Liver (tissue), 3 donors: ENCODE measurements at regions not wholly inside any gene's neighbourhood (a gene's known extent, or its start where the extent isn't known, plus 50 kb on each side); places are given as distances from the start of the nearest gene placed in this dataset.
A peak's percentile ranks its signal among the peaks of the same experiment; 100 is the strongest.

Experiments used
- EGR1 ChIP-seq, 2 donors: IDR thresholded peaks; 2 replicates each; pipeline ENCODE4 v1.6.1; 2016 to 2018; ENCODE audit warnings: antibody characterized with exemption in 2 of 2, low read depth in 2 of 2
- FOXA1 ChIP-seq: IDR thresholded peaks from 2 replicates; pipeline ENCODE4 v1.6.1; 2016; ENCODE audit warnings: antibody characterized with exemption
- GABPA ChIP-seq, 2 donors: IDR thresholded peaks in 1 of 2; conservative IDR thresholded peaks in 1 of 2; 2 replicates each; pipeline ENCODE4 v1.6.1; 2016; ENCODE audit warnings: antibody characterized with exemption in 2 of 2, mild to moderate bottlenecking in 1 of 2, moderate library complexity in 1 of 2
- HNF4A ChIP-seq, 2 donors: conservative IDR thresholded peaks; 2 replicates each; pipeline ENCODE4 v1.6.1; 2016; ENCODE audit warnings: antibody characterized with exemption in 2 of 2, mild to moderate bottlenecking in 2 of 2
- JUND ChIP-seq, 2 donors: IDR thresholded peaks; 2 replicates each; pipeline ENCODE4 v1.6.1; 2016; ENCODE audit warnings: antibody characterized with exemption in 2 of 2
- RAD21 ChIP-seq, 2 donors: IDR thresholded peaks; 2 replicates each; pipeline ENCODE4 v1.6.1; 2016; ENCODE audit warnings: antibody characterized with exemption in 2 of 2, mild to moderate bottlenecking in 2 of 2
- RXRA ChIP-seq, 2 donors: IDR thresholded peaks; 2 replicates each; pipeline ENCODE4 v1.6.1; 2017 to 2018; ENCODE audit warnings: antibody characterized with exemption in 2 of 2, mild to moderate bottlenecking in 1 of 2
- TAF1 ChIP-seq: conservative IDR thresholded peaks from 2 replicates; pipeline ENCODE4 v1.6.1; 2016; ENCODE audit warnings: antibody characterized with exemption, mild to moderate bottlenecking
- YY1 ChIP-seq: IDR thresholded peaks from 2 replicates; pipeline ENCODE4 v1.6.1; 2016; ENCODE audit warnings: antibody characterized with exemption, mild to moderate bottlenecking
- TF ChIP-seq, protein P1 (sequence below): fragments of 150-350 bp; IDR thresholded peaks from 2 replicates; pipeline ENCODE4 v1.5.1; 2017; ENCODE audit warnings: improper control_type of control experiment, low read depth, low read length; ENCODE audit not compliant: missing input control
- TF ChIP-seq, protein P2 (sequence below): IDR thresholded peaks from 2 replicates; pipeline ENCODE4 v1.6.1; 2016; ENCODE audit warnings: antibody characterized with exemption
- TF ChIP-seq, protein P3 (sequence below): IDR thresholded peaks from 2 replicates; pipeline ENCODE4 v1.6.1; 2016; ENCODE audit warnings: antibody characterized with exemption
- TF ChIP-seq, protein P4 (sequence below): IDR thresholded peaks from 2 replicates; pipeline ENCODE4 v1.6.1; 2016; ENCODE audit warnings: antibody characterized with exemption, mild to moderate bottlenecking
- TF ChIP-seq, protein P5 (sequence below): IDR thresholded peaks from 2 replicates; pipeline ENCODE4 v1.6.1; 2016; ENCODE audit warnings: antibody characterized with exemption
- donor health status: healthy.
- donor health status: healthy.

DNA sequence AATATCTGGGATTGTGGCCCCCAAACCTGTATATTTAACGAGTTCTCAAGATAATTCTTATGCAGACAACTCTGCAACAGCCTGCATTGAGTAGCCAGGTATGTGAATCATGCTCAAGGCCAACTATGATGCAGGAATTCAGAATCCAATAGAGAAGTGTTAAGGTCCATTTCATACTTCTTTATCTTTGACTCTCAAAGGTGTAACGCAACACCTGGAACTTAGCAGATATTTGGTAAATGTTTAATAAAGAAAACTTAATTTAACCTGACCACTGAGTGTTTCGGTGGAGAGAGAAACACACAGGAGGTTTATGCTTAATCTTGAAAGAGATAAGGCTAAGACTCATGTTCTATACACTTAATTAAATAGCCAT lies 156.5 kb upstream of the PLEKHG7 start:
- TF ChIP-seq, protein P1, sequence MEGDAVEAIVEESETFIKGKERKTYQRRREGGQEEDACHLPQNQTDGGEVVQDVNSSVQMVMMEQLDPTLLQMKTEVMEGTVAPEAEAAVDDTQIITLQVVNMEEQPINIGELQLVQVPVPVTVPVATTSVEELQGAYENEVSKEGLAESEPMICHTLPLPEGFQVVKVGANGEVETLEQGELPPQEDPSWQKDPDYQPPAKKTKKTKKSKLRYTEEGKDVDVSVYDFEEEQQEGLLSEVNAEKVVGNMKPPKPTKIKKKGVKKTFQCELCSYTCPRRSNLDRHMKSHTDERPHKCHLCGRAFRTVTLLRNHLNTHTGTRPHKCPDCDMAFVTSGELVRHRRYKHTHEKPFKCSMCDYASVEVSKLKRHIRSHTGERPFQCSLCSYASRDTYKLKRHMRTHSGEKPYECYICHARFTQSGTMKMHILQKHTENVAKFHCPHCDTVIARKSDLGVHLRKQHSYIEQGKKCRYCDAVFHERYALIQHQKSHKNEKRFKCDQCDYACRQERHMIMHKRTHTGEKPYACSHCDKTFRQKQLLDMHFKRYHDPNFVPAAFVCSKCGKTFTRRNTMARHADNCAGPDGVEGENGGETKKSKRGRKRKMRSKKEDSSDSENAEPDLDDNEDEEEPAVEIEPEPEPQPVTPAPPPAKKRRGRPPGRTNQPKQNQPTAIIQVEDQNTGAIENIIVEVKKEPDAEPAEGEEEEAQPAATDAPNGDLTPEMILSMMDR = no peak
- TF ChIP-seq, protein P2, sequence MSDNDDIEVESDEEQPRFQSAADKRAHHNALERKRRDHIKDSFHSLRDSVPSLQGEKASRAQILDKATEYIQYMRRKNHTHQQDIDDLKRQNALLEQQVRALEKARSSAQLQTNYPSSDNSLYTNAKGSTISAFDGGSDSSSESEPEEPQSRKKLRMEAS = no peak
- TF ChIP-seq, protein P3, sequence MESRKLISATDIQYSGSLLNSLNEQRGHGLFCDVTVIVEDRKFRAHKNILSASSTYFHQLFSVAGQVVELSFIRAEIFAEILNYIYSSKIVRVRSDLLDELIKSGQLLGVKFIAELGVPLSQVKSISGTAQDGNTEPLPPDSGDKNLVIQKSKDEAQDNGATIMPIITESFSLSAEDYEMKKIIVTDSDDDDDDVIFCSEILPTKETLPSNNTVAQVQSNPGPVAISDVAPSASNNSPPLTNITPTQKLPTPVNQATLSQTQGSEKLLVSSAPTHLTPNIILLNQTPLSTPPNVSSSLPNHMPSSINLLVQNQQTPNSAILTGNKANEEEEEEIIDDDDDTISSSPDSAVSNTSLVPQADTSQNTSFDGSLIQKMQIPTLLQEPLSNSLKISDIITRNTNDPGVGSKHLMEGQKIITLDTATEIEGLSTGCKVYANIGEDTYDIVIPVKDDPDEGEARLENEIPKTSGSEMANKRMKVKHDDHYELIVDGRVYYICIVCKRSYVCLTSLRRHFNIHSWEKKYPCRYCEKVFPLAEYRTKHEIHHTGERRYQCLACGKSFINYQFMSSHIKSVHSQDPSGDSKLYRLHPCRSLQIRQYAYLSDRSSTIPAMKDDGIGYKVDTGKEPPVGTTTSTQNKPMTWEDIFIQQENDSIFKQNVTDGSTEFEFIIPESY = no peak
- TF ChIP-seq YY1 (no peak), TAF1 (no peak), RXRA (IDR thresholded peaks at IDR 0.05) (no peak), JUND (IDR thresholded peaks at IDR 0.05) (peak in 1 of 2 donors; percentile 7), RAD21 (IDR thresholded peaks at IDR 0.05) (no peak), GABPA (IDR thresholded peaks at IDR 0.05 in 1 of 2, conservative IDR thresholded peaks at IDR 0.05 in 1 of 2) (no peak), FOXA1 (no peak), EGR1 (IDR thresholded peaks at IDR 0.05; ENCODE audit: low read depth in 2 of 2) (no peak), HNF4A (conservative IDR thresholded peaks at IDR 0.05) (peak in 1 of 2 donors; percentile 46)
- TF ChIP-seq, protein P4, sequence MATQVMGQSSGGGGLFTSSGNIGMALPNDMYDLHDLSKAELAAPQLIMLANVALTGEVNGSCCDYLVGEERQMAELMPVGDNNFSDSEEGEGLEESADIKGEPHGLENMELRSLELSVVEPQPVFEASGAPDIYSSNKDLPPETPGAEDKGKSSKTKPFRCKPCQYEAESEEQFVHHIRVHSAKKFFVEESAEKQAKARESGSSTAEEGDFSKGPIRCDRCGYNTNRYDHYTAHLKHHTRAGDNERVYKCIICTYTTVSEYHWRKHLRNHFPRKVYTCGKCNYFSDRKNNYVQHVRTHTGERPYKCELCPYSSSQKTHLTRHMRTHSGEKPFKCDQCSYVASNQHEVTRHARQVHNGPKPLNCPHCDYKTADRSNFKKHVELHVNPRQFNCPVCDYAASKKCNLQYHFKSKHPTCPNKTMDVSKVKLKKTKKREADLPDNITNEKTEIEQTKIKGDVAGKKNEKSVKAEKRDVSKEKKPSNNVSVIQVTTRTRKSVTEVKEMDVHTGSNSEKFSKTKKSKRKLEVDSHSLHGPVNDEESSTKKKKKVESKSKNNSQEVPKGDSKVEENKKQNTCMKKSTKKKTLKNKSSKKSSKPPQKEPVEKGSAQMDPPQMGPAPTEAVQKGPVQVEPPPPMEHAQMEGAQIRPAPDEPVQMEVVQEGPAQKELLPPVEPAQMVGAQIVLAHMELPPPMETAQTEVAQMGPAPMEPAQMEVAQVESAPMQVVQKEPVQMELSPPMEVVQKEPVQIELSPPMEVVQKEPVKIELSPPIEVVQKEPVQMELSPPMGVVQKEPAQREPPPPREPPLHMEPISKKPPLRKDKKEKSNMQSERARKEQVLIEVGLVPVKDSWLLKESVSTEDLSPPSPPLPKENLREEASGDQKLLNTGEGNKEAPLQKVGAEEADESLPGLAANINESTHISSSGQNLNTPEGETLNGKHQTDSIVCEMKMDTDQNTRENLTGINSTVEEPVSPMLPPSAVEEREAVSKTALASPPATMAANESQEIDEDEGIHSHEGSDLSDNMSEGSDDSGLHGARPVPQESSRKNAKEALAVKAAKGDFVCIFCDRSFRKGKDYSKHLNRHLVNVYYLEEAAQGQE = peak; percentile 15
- TF ChIP-seq, protein P5, sequence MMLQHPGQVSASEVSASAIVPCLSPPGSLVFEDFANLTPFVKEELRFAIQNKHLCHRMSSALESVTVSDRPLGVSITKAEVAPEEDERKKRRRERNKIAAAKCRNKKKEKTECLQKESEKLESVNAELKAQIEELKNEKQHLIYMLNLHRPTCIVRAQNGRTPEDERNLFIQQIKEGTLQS = no peak
